Heart left ventricle (tissue), 13 donors: ENCODE measurements at regions not wholly inside any gene's neighbourhood (a gene's known extent, or its start where the extent isn't known, plus 50 kb on each side); places are given as distances from the start of the nearest gene placed in this dataset.

Experiments
- CTCF ChIP-seq, 12 donors: fragments of 200-600 bp; sonication (generic) in 4 of 12; IDR thresholded peaks; one replicate each; pipeline versions ENCODE4 v1.5.0 to v1.8.0; 2018 to 2022; ENCODE audit warnings: antibody characterized with exemption in 12 of 12, mild to moderate bottlenecking in 5 of 12
- POLR2A ChIP-seq, 2 donors: fragments of 450-650 bp; IDR thresholded peaks; one replicate each; pipeline ENCODE4 v1.6.1; 2017; ENCODE audit warnings: antibody characterized with exemption in 2 of 2, mild to moderate bottlenecking in 2 of 2, moderate library complexity in 2 of 2
- donor health status: ischemic (EF 13 %, LVEDD 7.1; RV severe dilation, severe dysfunction).
- donor health status: DM: no; HTN: yes; CAD: no.
- donor health status: DM: no; HTN: no; CAD: no.
- donor health status: ischemic (EF 25% LVEDD 6.9; RV normal size, moderate dysfunction).
- donor health status: ischemic (EF 25% LVEDD 5.7; RV mildly dilated, moderate dysfunction).
- donor health status: ischemic (EF 35%, LVEDD 5.7; RV mildly dilated, moderate dysfunction).
- donor health status: nonischemic (EF 11% LVEDD 7.7; RV severe dilation, severe dysfunction).
- donor health status: DM: yes; HTN: yes; CAD: no.
- donor health status: PGD.
- donor health status: ischemic (EF 29% LVEDD 5.4; RV normal size, mild dysfunction).
- donor health status: nonischemic (EF 23%, LVEDD 6.1; RV moderate dilation, normal function).

- TF ChIP-seq POLR2A (IDR thresholded peaks at IDR 0.05) (no peak), CTCF (IDR thresholded peaks at IDR 0.05) (no peak)
Measured at GRCh38 chr6:105974986-105975385, 111.2 kb upstream of the PRDM1 start.
